Suprapubic skin (tissue), 4 donors: ENCODE measurements at regions not wholly inside any gene's neighbourhood (a gene's known extent, or its start where the extent isn't known, plus 50 kb on each side); places are given as distances from the start of the nearest gene placed in this dataset.
"Not testable (repeated sequence)": the region's sequence is repeated elsewhere in the genome, so short reads cannot be mapped to it uniquely, and the experiment has no call there.

Experiments used
- DNase-seq, 2 donors: peaks; one replicate each; pipeline ENCODE4 v3.0.0-alpha.2; 2019; ENCODE audit warnings: low spot score in 2 of 2
- H3K27ac ChIP-seq: fragments of 200-600 bp; sonication (generic); one replicate; pipeline ENCODE4 v1.5.1; 2019
- H3K27me3 ChIP-seq: fragments of 200-600 bp; sonication (generic); one replicate; pipeline ENCODE4 v1.5.1; 2019
- H3K36me3 ChIP-seq: fragments of 200-600 bp; sonication (generic); one replicate; pipeline ENCODE4 v1.5.1; 2019
- H3K4me1 ChIP-seq: fragments of 200-600 bp; sonication (generic); one replicate; pipeline ENCODE4 v1.5.1; 2019
- H3K4me3 ChIP-seq: fragments of 200-600 bp; sonication (generic); one replicate; pipeline ENCODE4 v1.5.1; 2019; ENCODE audit warnings: mild to moderate bottlenecking
- H3K9me3 ChIP-seq: fragments of 200-600 bp; sonication (generic); one replicate; pipeline ENCODE4 v1.5.1; 2019
- CTCF ChIP-seq, 2 donors: fragments of 200-600 bp in 1 of 2; fragments of 450-650 bp in 1 of 2; sonication (generic) in 1 of 2; IDR thresholded peaks; one replicate each; pipeline ENCODE4 v1.5.1; 2016 to 2019; ENCODE audit warnings: antibody characterized with exemption in 2 of 2, mild to moderate bottlenecking in 1 of 2, moderate library complexity in 1 of 2
- EP300 ChIP-seq: sonication (generic); formaldehyde crosslinking; IDR thresholded peaks from one replicate; pipeline ENCODE4 v1.6.1; 2017; ENCODE audit warnings: antibody characterized with exemption
- POLR2A ChIP-seq, 2 donors: fragments of 450-650 bp; IDR thresholded peaks; one replicate each; pipeline ENCODE4 v1.6.1; 2017; ENCODE audit warnings: antibody characterized with exemption in 2 of 2, mild to moderate bottlenecking in 2 of 2, moderate library complexity in 2 of 2
- POLR2AphosphoS5 ChIP-seq, 3 donors: sonication (generic); formaldehyde crosslinking; IDR thresholded peaks; one replicate each; pipeline ENCODE4 v1.6.1; 2017; ENCODE audit warnings: antibody characterized with exemption in 3 of 3
- WGBS: methylation state at CpG from one replicate; pipeline ENCODE4 v1.1.5; 2018; 5-methylcytosine and 5-hydroxymethylcytosine counted together

GRCh38 chr2:187617905-187618304 lies 63.7 kb upstream of the TFPI start:
- DNase-seq: no peak
- H3K9me3 ChIP-seq: no peaks in the 10 kb centered on the region
- H3K27ac ChIP-seq: no peak overlapping the region
- H3K27me3 ChIP-seq: no peaks in the 10 kb centered on the region
- TF ChIP-seq EP300 (no peak), POLR2A (IDR thresholded peaks at IDR 0.05) (no peak), POLR2AphosphoS5 (IDR thresholded peaks at IDR 0.05) (no peak), CTCF (IDR thresholded peaks at IDR 0.05) (no peak)
- H3K36me3 ChIP-seq: no peaks in the 10 kb centered on the region
- H3K4me1 ChIP-seq: no peaks in the 10 kb centered on the region
- no peak overlapping the region for H3K4me3 ChIP-seq

- TF ChIP-seq POLR2AphosphoS5 (IDR thresholded peaks at IDR 0.05): no peak
- TF ChIP-seq CTCF (IDR thresholded peaks at IDR 0.05): no peak
- TF ChIP-seq POLR2A (IDR thresholded peaks at IDR 0.05): no peak
- no peak for TF ChIP-seq EP300
- Histone ChIP-seq H3K27ac (no peak overlapping the region), H3K4me1 (no peaks in the 10 kb centered on the region), H3K9me3 (no peaks in the 10 kb centered on the region), H3K27me3 (no peaks in the 10 kb centered on the region), H3K36me3 (no peaks in the 10 kb centered on the region), H3K4me3 (no peak overlapping the region)
- no peak for DNase-seq
- 58% methylated on average over 2 of the region's 2 CpGs for WGBS
Observed at GRCh38 chr2:187618813-187619212, 64.6 kb upstream of the TFPI start.

- no peak for DNase-seq
- WGBS: 83% methylated on average over 3 of the region's 3 CpGs
Observed at GRCh38 chr2:187627153-187627552, 72.9 kb upstream of the TFPI start.

GRCh38 chr2:187636731-187637391 lies 82.6 kb upstream of the TFPI start:
- WGBS: 98% methylated on average over 6 of the region's 53 CpGs
- not testable (repeated sequence) for H3K9me3 ChIP-seq, H3K27ac ChIP-seq, H3K4me3 ChIP-seq, H3K4me1 ChIP-seq, H3K27me3 ChIP-seq, H3K36me3 ChIP-seq, DNase-seq

More at GRCh38 chr2:187627153-187627552, 72.9 kb upstream of the TFPI start:
- no peak overlapping the region for H3K4me3 ChIP-seq
- no peak overlapping the region for H3K27ac ChIP-seq
- H3K27me3 ChIP-seq: no peaks in the 10 kb centered on the region
- H3K36me3 ChIP-seq: no peaks in the 10 kb centered on the region
- H3K4me1 ChIP-seq: no peaks in the 10 kb centered on the region
- no peaks in the 10 kb centered on the region for H3K9me3 ChIP-seq
- TF ChIP-seq POLR2A (IDR thresholded peaks at IDR 0.05) (no peak), POLR2AphosphoS5 (IDR thresholded peaks at IDR 0.05) (no peak), CTCF (IDR thresholded peaks at IDR 0.05) (no peak), EP300 (no peak)

- H3K4me3 ChIP-seq, H3K27me3 ChIP-seq, H3K27ac ChIP-seq, H3K9me3 ChIP-seq, H3K4me1 ChIP-seq, H3K36me3 ChIP-seq, DNase-seq: not testable (repeated sequence)
- no CpG with 5 or more reads among the region's 19 CpGs for WGBS
Observed at GRCh38 chr2:187637392-187637740, 83.1 kb upstream of the TFPI start.

GRCh38 chr2:187637771-187638170 lies 83.5 kb upstream of the TFPI start:
- not testable (repeated sequence) for H3K27ac ChIP-seq, H3K4me3 ChIP-seq, H3K27me3 ChIP-seq, H3K36me3 ChIP-seq, H3K4me1 ChIP-seq, H3K9me3 ChIP-seq, DNase-seq
- 91% methylated on average over 20 of the region's 20 CpGs for whole genome bisulfite sequencing

GRCh38 chr2:187638840-187639239 lies 84.6 kb upstream of the TFPI start:
- no peak overlapping the region for H3K4me3 ChIP-seq
- no peaks in the 10 kb centered on the region for H3K36me3 ChIP-seq
- no peak for DNase-seq
- no peaks in the 10 kb centered on the region for H3K27me3 ChIP-seq
- TF ChIP-seq CTCF (IDR thresholded peaks at IDR 0.05) (no peak), POLR2AphosphoS5 (IDR thresholded peaks at IDR 0.05) (no peak), POLR2A (IDR thresholded peaks at IDR 0.05) (no peak), EP300 (no peak)
- no peak overlapping the region for H3K27ac ChIP-seq
- 97% methylated on average over 1 of the region's 1 CpG for WGBS
- H3K9me3 ChIP-seq: no peaks in the 10 kb centered on the region
- no peaks in the 10 kb centered on the region for H3K4me1 ChIP-seq
